ENCODE measurements at regions not wholly inside any gene's neighbourhood (a gene's known extent, or its start where the extent isn't known, plus 50 kb on each side); places are given as distances from the start of the nearest gene placed in this dataset.
"Not testable (repeated sequence)": the region's sequence is repeated elsewhere in the genome, so short reads cannot be mapped to it uniquely, and the experiment has no call there.

DNA sequence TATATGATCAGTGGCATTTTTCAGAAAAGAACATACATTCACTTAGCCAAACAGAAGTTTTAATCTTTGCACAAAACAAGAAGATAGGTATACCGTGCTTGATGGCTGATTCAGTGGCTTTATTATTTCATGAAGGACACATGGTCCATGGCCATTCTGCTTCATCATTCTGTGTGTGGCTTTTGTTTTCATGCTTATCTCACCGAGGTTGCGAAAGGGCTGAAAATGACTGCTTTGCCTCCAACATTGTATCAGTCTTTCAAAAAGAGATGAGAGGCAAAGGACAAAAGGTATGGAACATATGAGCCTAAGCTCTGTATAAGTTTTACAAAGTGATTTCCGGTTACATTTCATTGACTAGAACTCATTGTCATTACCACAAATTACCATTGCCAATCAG, 541.1 kb downstream of the RAB28 start:
- no peaks in the 10 kb centered on the region for H3K36me3 Mint-ChIP-seq (ENCODE audit: insufficient read depth)
- no peaks in the 10 kb centered on the region for H3K4me1 Mint-ChIP-seq (ENCODE audit: low read depth in 2 of 2)
- no peak for ATAC-seq (replicated peaks)
- H3K4me3 Mint-ChIP-seq = no peak overlapping the region
- H3K27ac Mint-ChIP-seq = no peak overlapping the region
- H3K9me3 Mint-ChIP-seq = peaks cover 0 to 2% of the 10 kb centered on the region in 2 donors
- H3K27me3 Mint-ChIP-seq = no peaks in the 10 kb centered on the region
- DNase-seq = no peak

GRCh38 chr4:12933760-12934221, 550.3 kb downstream of the RAB28 start:
- H3K27ac Mint-ChIP-seq = no peak overlapping the region
- peaks cover 10 to 33% of the 10 kb centered on the region in 2 donors for H3K9me3 Mint-ChIP-seq
- H3K36me3 Mint-ChIP-seq (ENCODE audit: insufficient read depth) = no peaks in the 10 kb centered on the region
- no peaks in the 10 kb centered on the region for H3K4me1 Mint-ChIP-seq (ENCODE audit: low read depth in 2 of 2)
- no peak for DNase-seq
- H3K4me3 Mint-ChIP-seq = no peak overlapping the region
- ATAC-seq (replicated peaks) = no peak
- no peaks in the 10 kb centered on the region for H3K27me3 Mint-ChIP-seq

GRCh38 chr4:12932203-12932788, 551.8 kb downstream of the RAB28 start:
- ATAC-seq (replicated peaks) (no peak), DNase-seq (no peak)
- Mint-ChIP-seq H3K27me3 (no peaks in the 10 kb centered on the region), H3K9me3 (peaks cover 14 to 33% of the 10 kb centered on the region in 2 donors), H3K4me3 (no peak overlapping the region), H3K4me1 (ENCODE audit: low read depth in 2 of 2) (no peaks in the 10 kb centered on the region), H3K36me3 (ENCODE audit: insufficient read depth) (no peaks in the 10 kb centered on the region), H3K27ac (no peak overlapping the region)

DNA sequence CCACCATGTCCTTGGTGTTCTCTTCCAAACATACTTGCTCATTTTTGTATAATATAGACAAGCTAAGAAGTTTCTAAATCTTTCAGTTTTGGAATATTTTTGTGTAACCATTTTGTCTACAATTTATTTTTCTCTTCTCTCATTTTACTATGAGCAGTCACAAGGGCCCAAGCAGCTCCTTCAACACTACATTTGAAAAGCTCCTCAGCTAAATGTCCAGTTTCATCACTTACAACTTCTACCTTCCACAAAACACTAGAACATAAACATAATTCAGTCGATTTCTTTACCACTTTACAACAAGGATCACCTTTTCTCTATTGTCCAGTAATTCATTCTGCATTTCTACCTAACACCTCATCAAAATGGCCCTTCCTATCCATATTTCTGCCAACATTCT, 554.4 kb downstream of the RAB28 start:
- Mint-ChIP-seq H3K27ac (no peak overlapping the region), H3K9me3 (peaks cover 9 to 26% of the 10 kb centered on the region in 2 donors), H3K4me3 (no peak overlapping the region), H3K27me3 (no peaks in the 10 kb centered on the region), H3K36me3 (ENCODE audit: insufficient read depth) (no peaks in the 10 kb centered on the region), H3K4me1 (ENCODE audit: low read depth in 2 of 2) (no peaks in the 10 kb centered on the region)
- DNase-seq (no peak), ATAC-seq (replicated peaks) (no peak)

DNA sequence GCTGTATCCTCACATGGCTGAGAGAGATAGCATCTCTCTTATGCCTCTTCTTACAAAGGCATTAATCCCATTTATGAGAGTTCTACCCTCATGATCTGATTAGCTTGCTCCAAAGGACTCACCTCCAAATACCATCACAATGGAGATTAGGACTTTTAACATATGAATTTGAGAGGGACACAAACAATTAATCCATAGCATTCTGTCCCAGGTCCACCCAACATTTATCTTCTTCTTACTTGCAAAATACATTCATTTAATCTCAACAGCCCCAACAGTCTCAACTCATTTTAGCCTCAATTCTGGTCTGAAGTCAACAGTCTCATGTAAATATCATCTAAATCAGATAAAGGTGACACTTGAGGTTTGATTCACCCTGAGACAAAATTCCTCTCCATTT, 555.4 kb downstream of the RAB28 start:
- ATAC-seq (replicated peaks) (no peak), DNase-seq (no peak)
- Mint-ChIP-seq H3K4me1 (ENCODE audit: low read depth in 2 of 2) (no peaks in the 10 kb centered on the region), H3K27me3 (no peaks in the 10 kb centered on the region), H3K27ac (no peak overlapping the region), H3K9me3 (peaks cover 9 to 31% of the 10 kb centered on the region in 2 donors), H3K4me3 (no peak overlapping the region), H3K36me3 (ENCODE audit: insufficient read depth) (no peaks in the 10 kb centered on the region)

DNA sequence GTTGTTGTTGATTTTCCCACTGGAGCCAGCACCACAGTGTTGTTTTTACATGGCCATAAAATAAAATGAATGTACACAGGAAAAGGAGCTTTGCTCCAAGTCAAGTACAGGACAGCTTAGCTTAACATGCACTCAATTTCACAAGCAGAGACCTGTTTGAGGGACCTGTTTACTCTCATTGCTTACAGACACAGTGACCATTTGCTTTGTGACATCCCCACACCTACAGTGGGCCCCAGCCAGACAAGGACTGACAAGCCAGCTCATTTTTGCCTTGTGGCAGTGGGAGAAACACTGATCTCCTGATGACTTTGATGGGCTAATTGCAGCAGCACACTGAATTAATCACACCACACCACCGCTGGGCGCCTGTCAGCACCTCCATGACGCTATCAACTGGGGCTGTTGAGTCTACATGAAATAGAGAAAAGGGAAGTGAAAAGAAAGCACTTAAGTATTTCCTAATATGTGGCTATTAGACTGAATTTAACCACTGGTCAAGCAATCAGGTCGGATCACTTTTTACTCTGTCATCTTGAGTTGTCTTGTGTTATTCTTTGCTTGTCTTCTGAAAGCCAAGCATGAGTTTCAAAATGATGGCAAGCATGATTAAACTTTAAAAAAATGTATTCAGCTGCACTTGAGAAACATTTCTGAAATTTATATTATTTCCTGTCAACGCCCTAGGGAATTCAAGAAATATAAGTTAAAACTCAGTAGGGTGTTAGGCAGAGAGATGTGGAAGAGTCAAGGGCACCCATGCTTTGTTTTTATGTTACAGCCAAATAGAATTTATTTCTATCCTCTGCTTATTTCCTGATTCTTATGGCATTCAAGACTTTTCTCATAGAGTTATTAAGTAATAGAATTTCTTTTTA, 557.7 kb downstream of the RAB28 start:
- no peaks in the 10 kb centered on the region for H3K36me3 Mint-ChIP-seq (ENCODE audit: insufficient read depth)
- H3K9me3 Mint-ChIP-seq = peaks cover 4 to 24% of the 10 kb centered on the region in 2 donors
- ATAC-seq (replicated peaks) (no peak), DNase-seq (no peak)
- H3K4me3 Mint-ChIP-seq = no peak overlapping the region
- H3K27me3 Mint-ChIP-seq = no peaks in the 10 kb centered on the region
- H3K4me1 Mint-ChIP-seq (ENCODE audit: low read depth in 2 of 2) = no peaks in the 10 kb centered on the region
- no peak overlapping the region for H3K27ac Mint-ChIP-seq

- ATAC-seq (replicated peaks) (no peak), DNase-seq (no peak)
- Mint-ChIP-seq H3K4me3 (no peak overlapping the region), H3K9me3 (peaks cover 4 to 17% of the 10 kb centered on the region in 2 donors), H3K27me3 (no peaks in the 10 kb centered on the region), H3K36me3 (ENCODE audit: insufficient read depth) (no peaks in the 10 kb centered on the region), H3K27ac (no peak overlapping the region), H3K4me1 (ENCODE audit: low read depth in 2 of 2) (no peaks in the 10 kb centered on the region)
Observed at GRCh38 chr4:12924728-12925320, 559.3 kb downstream of the RAB28 start.

- no peaks in the 10 kb centered on the region for H3K36me3 Mint-ChIP-seq (ENCODE audit: insufficient read depth)
- no peak overlapping the region for H3K4me3 Mint-ChIP-seq
- peaks cover 4 to 13% of the 10 kb centered on the region in 2 donors for H3K9me3 Mint-ChIP-seq
- no peaks in the 10 kb centered on the region for H3K4me1 Mint-ChIP-seq (ENCODE audit: low read depth in 2 of 2)
- ATAC-seq (replicated peaks) (no peak), DNase-seq (no peak)
- no peak overlapping the region for H3K27ac Mint-ChIP-seq
- H3K27me3 Mint-ChIP-seq = no peaks in the 10 kb centered on the region
Observed at GRCh38 chr4:12924253-12924652, 559.9 kb downstream of the RAB28 start.

- Mint-ChIP-seq H3K27ac (no peak overlapping the region), H3K9me3 (peaks cover 9 to 25% of the 10 kb centered on the region in 2 donors), H3K27me3 (no peaks in the 10 kb centered on the region), H3K4me3 (no peak overlapping the region), H3K36me3 (ENCODE audit: insufficient read depth) (no peaks in the 10 kb centered on the region), H3K4me1 (ENCODE audit: low read depth in 2 of 2) (no peaks in the 10 kb centered on the region)
- DNase-seq (no peak), ATAC-seq (replicated peaks) (no peak)
Observed at GRCh38 chr4:12912896-12913418, 571.2 kb downstream of the RAB28 start.

- Mint-ChIP-seq H3K4me3 (no peak overlapping the region), H3K27me3 (no peaks in the 10 kb centered on the region), H3K4me1 (ENCODE audit: low read depth in 2 of 2) (no peaks in the 10 kb centered on the region), H3K36me3 (ENCODE audit: insufficient read depth) (no peaks in the 10 kb centered on the region), H3K9me3 (peaks cover 9 to 25% of the 10 kb centered on the region in 2 donors), H3K27ac (no peak overlapping the region)
- ATAC-seq (replicated peaks) (no peak), DNase-seq (no peak)
Observed at GRCh38 chr4:12911750-12912358, 572.3 kb downstream of the RAB28 start.

DNA sequence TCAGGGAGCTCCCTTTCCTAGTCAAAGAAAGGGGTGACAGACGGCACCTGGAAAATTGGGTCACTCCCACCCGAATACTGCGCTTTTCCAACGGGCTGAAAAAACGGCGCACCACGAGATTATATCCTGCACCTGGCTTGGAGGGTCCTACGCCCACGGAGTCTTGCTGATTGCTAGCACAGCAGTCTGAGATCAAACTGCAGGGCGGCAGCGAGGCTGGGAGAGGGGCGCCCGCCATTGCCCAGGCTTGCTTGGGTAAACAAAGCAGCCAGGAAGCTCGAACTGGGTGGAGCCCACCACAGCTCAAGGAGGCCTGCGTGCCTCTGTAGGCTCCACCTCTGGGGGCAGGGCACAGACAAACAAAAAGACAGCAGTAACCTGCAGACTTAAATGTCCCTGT, 580.5 kb downstream of the RAB28 start:
- not testable (repeated sequence) for H3K27me3 Mint-ChIP-seq; H3K27ac Mint-ChIP-seq; H3K4me3 Mint-ChIP-seq; H3K4me1 Mint-ChIP-seq (ENCODE audit: low read depth in 2 of 2); H3K36me3 Mint-ChIP-seq (ENCODE audit: insufficient read depth); DNase-seq; ATAC-seq (replicated peaks)
- H3K9me3 Mint-ChIP-seq = peaks cover 4 to 18% of the 10 kb centered on the region in 2 donors

- H3K4me3 Mint-ChIP-seq = no peak overlapping the region
- DNase-seq (no peak), ATAC-seq (replicated peaks) (no peak)
- no peaks in the 10 kb centered on the region for H3K27me3 Mint-ChIP-seq
- H3K27ac Mint-ChIP-seq = no peak overlapping the region
- peaks cover 4 to 18% of the 10 kb centered on the region in 2 donors for H3K9me3 Mint-ChIP-seq
- H3K4me1 Mint-ChIP-seq (ENCODE audit: low read depth in 2 of 2) = no peaks in the 10 kb centered on the region
- no peaks in the 10 kb centered on the region for H3K36me3 Mint-ChIP-seq (ENCODE audit: insufficient read depth)
Observed at GRCh38 chr4:12902735-12903134, 581.4 kb downstream of the RAB28 start.

- H3K27ac Mint-ChIP-seq = no peak overlapping the region
- H3K36me3 Mint-ChIP-seq (ENCODE audit: insufficient read depth) = no peaks in the 10 kb centered on the region
- ATAC-seq (replicated peaks) (no peak), DNase-seq (no peak)
- H3K4me1 Mint-ChIP-seq (ENCODE audit: low read depth in 2 of 2) = no peaks in the 10 kb centered on the region
- no peaks in the 10 kb centered on the region for H3K27me3 Mint-ChIP-seq
- H3K4me3 Mint-ChIP-seq = no peak overlapping the region
- H3K9me3 Mint-ChIP-seq = peaks cover 4 to 25% of the 10 kb centered on the region in 2 donors
Observed at GRCh38 chr4:12897954-12898353, 586.2 kb downstream of the RAB28 start.
